GM10248 (cell line): ENCODE measurements at regions not wholly inside any gene's neighbourhood (a gene's known extent, or its start where the extent isn't known, plus 50 kb on each side); places are given as distances from the start of the nearest gene placed in this dataset.

Source experiments
- CTCF ChIA-PET: fragments of 300-600 bp; sonication (Branson Sonifier 250); formaldehyde crosslinking; extraction: SDS; loops from one replicate; lab custom pipeline; 2021; ENCODE audit warnings: antibody characterized with exemption; lab: Yijun Ruan, JAX
- POLR2A ChIA-PET: fragments of 350-650 bp; sonication (Branson Sonifier 250); formaldehyde crosslinking; extraction: SDS; loops from one replicate; lab custom pipeline; 2020; ENCODE audit warnings: antibody characterized with exemption; lab: Yijun Ruan, JAX
- DNase-seq: peaks from one replicate; pipeline ENCODE4 v3.0.0; 2012; ENCODE audit errors: extremely low spot score
- CTCF ChIP-seq: IDR thresholded peaks from 2 replicates; pipeline ENCODE4 v1.5.1; 2012; ENCODE audit warnings: mild to moderate bottlenecking, low read depth; ENCODE audit errors: extremely low read depth, missing control alignments, control extremely low read depth

DNA sequence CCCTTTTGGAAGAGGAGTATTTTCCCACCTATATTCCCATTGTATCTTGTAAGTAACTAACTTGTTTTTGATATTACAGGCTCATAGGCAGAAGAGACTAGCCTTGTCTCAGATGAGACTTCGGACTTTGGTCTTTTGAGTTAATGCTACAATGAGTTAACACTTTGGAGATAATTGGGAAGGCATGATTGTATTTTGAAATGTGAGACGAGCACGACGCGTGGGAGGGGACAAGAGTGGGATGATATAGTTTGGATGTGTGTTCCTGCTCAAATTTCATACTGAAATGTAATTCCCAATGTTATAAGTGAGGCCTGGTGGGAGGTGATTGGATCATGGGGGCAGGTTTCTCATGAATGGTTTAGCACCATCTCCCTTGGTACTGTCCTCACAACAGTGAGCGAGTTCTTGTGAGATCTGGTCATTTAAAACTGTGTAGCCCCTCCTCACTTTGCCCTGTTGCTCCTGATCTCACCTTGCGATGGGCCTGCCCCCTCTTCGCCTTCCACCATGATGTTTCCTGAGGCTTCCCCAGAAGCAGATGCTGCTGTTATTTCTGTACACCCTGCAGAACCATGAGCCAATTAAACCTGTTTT, 721.5 kb upstream of the CTNND2 start:
- ChIA-PET CTCF (interaction anchor here (1.0 kb wide), 1 partner anchor 25 kb away, joined by 4 read pairs; no protein-coding TSS in a partner anchor), POLR2A (no interaction called here)
- TF ChIP-seq CTCF, result no peak
- no peak for DNase-seq

DNA sequence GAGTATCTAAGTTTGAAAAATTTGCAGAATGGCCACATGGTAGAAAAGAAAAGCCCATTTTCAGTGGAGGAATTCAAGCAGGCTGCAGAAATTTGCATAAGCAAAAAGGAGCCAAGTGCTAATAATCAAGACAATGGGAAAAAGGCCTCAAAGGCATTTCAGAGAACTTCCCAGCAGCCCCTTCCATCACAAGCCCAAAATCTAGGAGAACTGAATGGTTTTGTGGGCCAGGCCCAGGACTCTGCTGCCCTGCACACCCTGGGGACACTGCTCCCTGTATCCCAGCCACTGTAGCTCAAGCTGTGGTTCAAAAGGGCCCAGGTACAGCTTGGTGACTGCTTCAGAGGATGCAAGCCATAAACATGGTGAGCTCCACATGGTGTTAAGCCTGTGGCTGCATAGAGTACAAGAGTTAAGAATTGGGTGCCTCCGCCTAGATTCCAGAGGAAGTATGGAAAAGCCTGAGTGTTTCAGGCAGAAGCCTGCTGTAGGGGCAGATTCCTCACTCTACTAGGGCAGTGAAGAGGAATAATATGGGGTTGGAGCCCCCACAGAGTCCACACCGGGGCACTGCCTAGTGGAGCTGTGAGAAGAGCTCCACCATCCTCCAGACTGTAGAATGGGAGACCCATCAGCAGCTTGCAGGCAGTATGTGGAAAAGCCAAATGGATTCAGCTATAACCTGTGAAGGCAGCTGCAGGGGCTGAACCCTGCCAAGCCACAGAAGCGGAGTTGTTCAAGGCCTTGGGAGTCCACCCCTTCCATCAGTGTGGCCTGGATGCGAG, 720.7 kb upstream of the CTNND2 start:
- CTCF ChIA-PET, result interaction anchor here (1.0 kb wide), 1 partner anchor 26 kb away, joined by 4 read pairs; no protein-coding TSS in a partner anchor
- no peak for TF ChIP-seq CTCF
- DNase-seq, result no peak
- POLR2A ChIA-PET, result no interaction called here

DNA sequence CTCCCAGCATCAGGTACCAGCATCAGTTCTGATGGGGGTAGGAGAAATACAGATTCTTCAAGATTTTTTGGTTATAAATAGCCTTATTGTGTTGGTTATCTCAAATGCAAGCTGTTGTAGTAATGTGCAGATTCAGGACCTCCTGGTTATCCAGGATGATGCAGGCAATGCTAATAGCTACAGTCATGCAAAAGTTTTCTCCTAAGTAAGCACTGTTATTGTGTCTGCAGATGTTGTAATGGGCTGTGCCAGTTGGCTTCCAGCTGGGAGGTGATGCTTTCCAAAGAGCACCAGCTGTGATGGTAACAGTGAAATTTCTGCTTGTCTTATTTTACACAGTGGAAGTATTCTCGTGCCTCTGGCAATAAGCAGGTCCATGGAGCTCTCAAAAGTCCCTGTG, 719.2 kb upstream of the CTNND2 start:
- no peak for TF ChIP-seq CTCF
- no peak for DNase-seq
- POLR2A ChIA-PET, result no interaction called here
- CTCF ChIA-PET, result no interaction called here

- TF ChIP-seq CTCF, result no peak
- POLR2A ChIA-PET, result no interaction called here
- no peak for DNase-seq
- CTCF ChIA-PET, result no interaction called here
Measured at GRCh38 chr5:12616093-12616492, 711.8 kb upstream of the CTNND2 start.

- CTCF ChIA-PET, result no interaction called here
- POLR2A ChIA-PET, result no interaction called here
- no peak for DNase-seq
- no peak for TF ChIP-seq CTCF
Measured at GRCh38 chr5:12615141-12615820, 711.0 kb upstream of the CTNND2 start.

DNA sequence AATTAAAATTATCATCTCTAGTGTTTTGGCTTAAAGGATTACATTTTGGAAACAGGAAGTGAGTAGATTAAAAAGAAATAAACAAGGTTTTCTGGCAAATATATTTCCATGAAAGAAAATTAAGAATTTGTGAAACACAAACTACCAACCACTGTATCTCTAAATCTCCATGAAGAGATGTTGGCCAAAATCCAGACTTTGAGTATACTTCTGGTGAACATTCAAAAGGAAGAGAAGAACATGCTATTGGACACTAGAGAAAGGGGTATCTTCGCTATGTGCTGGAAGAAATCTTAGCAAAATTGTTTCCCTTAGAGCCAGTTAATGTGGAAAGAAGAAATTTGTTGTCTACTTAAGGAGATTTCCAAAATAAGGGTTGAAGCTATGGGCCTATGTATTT, 710.4 kb upstream of the CTNND2 start:
- ChIA-PET POLR2A (no interaction called here), CTCF (no interaction called here)
- TF ChIP-seq CTCF, result no peak
- no peak for DNase-seq
